SK-N-SH treated with all-trans-retinoic acid at 6 μM for 48 hours (cell line): ENCODE measurements at regions not wholly inside any gene's neighbourhood (a gene's known extent, or its start where the extent isn't known, plus 50 kb on each side); places are given as distances from the start of the nearest gene placed in this dataset.
"Not testable (repeated sequence)": the region's sequence is repeated elsewhere in the genome, so short reads cannot be mapped to it uniquely, and the experiment has no call there.

Experiments used
- ATAC-seq: fragments of 200-7000 bp; cut with Tn5 transposase; 3 replicates; pipeline ENCODE4 v1.9.1; 2020; ENCODE audit warnings: mild to moderate bottlenecking, moderate library complexity
- ARNTL ChIP-seq: fragments of 450-650 bp; formaldehyde crosslinking; IDR thresholded peaks from 2 replicates; pipeline ENCODE4 v1.5.0; 2020; ENCODE audit warnings: low read depth, mild to moderate bottlenecking, moderate library complexity, borderline replicate concordance
- BACH2 ChIP-seq: fragments of 250-450 bp; sonication (Bioruptor Pico); IDR thresholded peaks from 2 replicates; pipeline ENCODE4 v1.9.0; 2021; ENCODE audit warnings: mild to moderate bottlenecking, borderline replicate concordance
- CREB5 ChIP-seq: fragments of 250-450 bp; sonication (Bioruptor Pico); IDR thresholded peaks from 2 replicates; pipeline ENCODE4 v1.5.1; 2020; ENCODE audit warnings: low read depth, mild to moderate bottlenecking, moderate library complexity
- CSDC2 ChIP-seq: fragments of 250-450 bp; sonication (Bioruptor Pico); IDR thresholded peaks from 2 replicates; pipeline ENCODE4 v1.5.0; 2020; ENCODE audit warnings: mild to moderate bottlenecking, moderate library complexity
- CSRNP3 ChIP-seq: fragments of 250-450 bp; sonication (Bioruptor Pico); IDR thresholded peaks from 2 replicates; pipeline ENCODE4 v1.5.1; 2021; ENCODE audit warnings: mild to moderate bottlenecking, moderate library complexity
- ESRRG ChIP-seq: fragments of 250-450 bp; sonication (Bioruptor Pico); IDR thresholded peaks from 2 replicates; pipeline ENCODE4 v1.6.1; 2021; ENCODE audit warnings: mild to moderate bottlenecking
- GLIS3 ChIP-seq: fragments of 250-450 bp; sonication (Bioruptor Pico); IDR thresholded peaks from 2 replicates; pipeline ENCODE4 v1.5.0; 2020; ENCODE audit warnings: mild to moderate bottlenecking, moderate library complexity
- ISL1 ChIP-seq: fragments of 250-450 bp; sonication (Bioruptor Pico); IDR thresholded peaks from 2 replicates; pipeline ENCODE4 v2.1.2; 2022; ENCODE audit warnings: mild to moderate bottlenecking, moderate library complexity
- OSR1 ChIP-seq: fragments of 250-450 bp; sonication (Bioruptor Pico); IDR thresholded peaks from 2 replicates; pipeline ENCODE4 v1.8.0; 2022; ENCODE audit warnings: moderate library complexity, mild to moderate bottlenecking, inconsistent platforms
- RARB ChIP-seq: fragments of 250-450 bp; sonication (Bioruptor Pico); IDR thresholded peaks from 2 replicates; pipeline ENCODE4 v1.8.0; 2021; ENCODE audit warnings: mild to moderate bottlenecking, moderate library complexity
- SNAI2 ChIP-seq: fragments of 250-450 bp; sonication (Bioruptor Pico); IDR thresholded peaks from 2 replicates; pipeline ENCODE4 v1.5.0; 2020; ENCODE audit warnings: mild to moderate bottlenecking, moderate library complexity
- TOX ChIP-seq: fragments of 250-450 bp; sonication (Bioruptor Pico); IDR thresholded peaks from 2 replicates; pipeline ENCODE4 v1.8.0; 2021; ENCODE audit warnings: mild to moderate bottlenecking, moderate library complexity, borderline replicate concordance
- ZFP30 ChIP-seq: fragments of 450-650 bp; formaldehyde crosslinking; IDR thresholded peaks from 2 replicates; pipeline ENCODE4 v1.5.0; 2022; ENCODE audit warnings: mild to moderate bottlenecking, moderate library complexity
- ZNF565 ChIP-seq: fragments of 450-650 bp; formaldehyde crosslinking; conservative IDR thresholded peaks from 2 replicates; pipeline ENCODE4 v1.5.0; 2020; ENCODE audit warnings: low read depth, mild to moderate bottlenecking, moderate library complexity
- ZNF70 ChIP-seq: fragments of 450-650 bp; formaldehyde crosslinking; IDR thresholded peaks from 2 replicates; pipeline ENCODE4 v1.5.0; 2020; ENCODE audit warnings: mild to moderate bottlenecking, moderate library complexity
- ZNF8 ChIP-seq: fragments of 450-650 bp; formaldehyde crosslinking; IDR thresholded peaks from 2 replicates; pipeline ENCODE4 v1.5.0; 2020; ENCODE audit warnings: mild to moderate bottlenecking, moderate library complexity
- TF ChIP-seq, protein P1 (sequence below): fragments of 250-450 bp; sonication (Bioruptor Pico); IDR thresholded peaks from 2 replicates; pipeline ENCODE4 v1.5.0; 2020; ENCODE audit warnings: mild to moderate bottlenecking, moderate library complexity

GRCh38 chr5:40124367-40124766 is 555.3 kb upstream of the PTGER4 start (continued):
- no peak for TF ChIP-seq CSRNP3
- TF ChIP-seq, all 23 proteins: peak for 0

- no peak for TF ChIP-seq CSRNP3
- no peak for TF ChIP-seq OSR1 (CRISPR knock-in tag)
- TF ChIP-seq ISL1: no peak
- no peak for TF ChIP-seq GLIS3
- TF ChIP-seq CREB5 (CRISPR knock-in tag): no peak
- TF ChIP-seq ARNTL (CRISPR knock-in tag): no peak
- TF ChIP-seq BACH2 (CRISPR knock-in tag): no peak
- no peak for TF ChIP-seq ZFP30
- TF ChIP-seq ZNF70 (CRISPR knock-in tag): no peak
- no peak for ATAC-seq
Measured at GRCh38 chr5:40121236-40121635, 558.5 kb upstream of the PTGER4 start.

DNA sequence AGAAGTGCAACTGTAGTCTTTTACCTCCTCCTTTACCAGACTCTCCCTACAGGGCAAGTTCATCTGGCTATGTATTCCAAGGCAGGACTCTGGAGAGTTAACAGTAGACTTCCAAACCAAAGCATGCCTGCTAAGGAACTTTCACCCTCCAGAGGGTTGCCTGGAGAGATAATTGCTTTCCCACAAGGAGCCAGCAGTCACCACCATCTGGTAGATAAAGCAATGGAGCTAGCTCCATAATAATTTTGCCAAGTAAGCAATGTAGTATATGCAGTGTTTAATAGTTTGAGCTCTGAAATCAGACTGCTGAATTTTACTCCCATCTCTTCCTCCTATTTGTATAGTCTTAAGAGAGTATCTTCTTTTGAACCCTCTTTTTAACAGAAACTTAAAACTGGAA is 566.8 kb upstream of the PTGER4 start:
- ATAC-seq: no peak
- TF ChIP-seq ZNF565 (CRISPR knock-in tag): no peak
- no peak for TF ChIP-seq SNAI2
- TF ChIP-seq, protein P1, sequence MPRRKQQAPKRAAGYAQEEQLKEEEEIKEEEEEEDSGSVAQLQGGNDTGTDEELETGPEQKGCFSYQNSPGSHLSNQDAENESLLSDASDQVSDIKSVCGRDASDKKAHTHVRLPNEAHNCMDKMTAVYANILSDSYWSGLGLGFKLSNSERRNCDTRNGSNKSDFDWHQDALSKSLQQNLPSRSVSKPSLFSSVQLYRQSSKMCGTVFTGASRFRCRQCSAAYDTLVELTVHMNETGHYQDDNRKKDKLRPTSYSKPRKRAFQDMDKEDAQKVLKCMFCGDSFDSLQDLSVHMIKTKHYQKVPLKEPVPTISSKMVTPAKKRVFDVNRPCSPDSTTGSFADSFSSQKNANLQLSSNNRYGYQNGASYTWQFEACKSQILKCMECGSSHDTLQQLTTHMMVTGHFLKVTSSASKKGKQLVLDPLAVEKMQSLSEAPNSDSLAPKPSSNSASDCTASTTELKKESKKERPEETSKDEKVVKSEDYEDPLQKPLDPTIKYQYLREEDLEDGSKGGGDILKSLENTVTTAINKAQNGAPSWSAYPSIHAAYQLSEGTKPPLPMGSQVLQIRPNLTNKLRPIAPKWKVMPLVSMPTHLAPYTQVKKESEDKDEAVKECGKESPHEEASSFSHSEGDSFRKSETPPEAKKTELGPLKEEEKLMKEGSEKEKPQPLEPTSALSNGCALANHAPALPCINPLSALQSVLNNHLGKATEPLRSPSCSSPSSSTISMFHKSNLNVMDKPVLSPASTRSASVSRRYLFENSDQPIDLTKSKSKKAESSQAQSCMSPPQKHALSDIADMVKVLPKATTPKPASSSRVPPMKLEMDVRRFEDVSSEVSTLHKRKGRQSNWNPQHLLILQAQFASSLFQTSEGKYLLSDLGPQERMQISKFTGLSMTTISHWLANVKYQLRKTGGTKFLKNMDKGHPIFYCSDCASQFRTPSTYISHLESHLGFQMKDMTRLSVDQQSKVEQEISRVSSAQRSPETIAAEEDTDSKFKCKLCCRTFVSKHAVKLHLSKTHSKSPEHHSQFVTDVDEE: no peak
- no peak for TF ChIP-seq RARB

DNA sequence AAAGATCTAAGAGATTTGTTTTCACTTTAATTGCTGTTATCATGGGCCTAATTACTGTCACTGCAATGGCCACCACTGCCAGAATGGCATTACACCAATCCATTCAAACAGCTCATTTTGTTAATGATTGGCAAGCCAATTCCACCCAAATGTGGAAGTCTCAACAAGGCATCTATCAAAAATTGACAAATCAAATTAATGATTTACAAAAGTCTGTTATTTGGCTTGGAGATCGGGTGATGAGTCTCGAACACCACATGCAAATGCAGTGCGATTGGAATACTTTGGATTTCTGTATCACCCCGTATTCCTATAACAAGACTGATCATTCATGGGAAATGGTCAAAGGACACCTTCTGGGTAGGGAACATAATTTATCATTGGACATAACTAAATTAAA is 568.7 kb upstream of the PTGER4 start:
- not testable (repeated sequence) for ATAC-seq

GRCh38 chr5:40108764-40109390 is 570.8 kb upstream of the PTGER4 start:
- ATAC-seq: not testable (repeated sequence)

GRCh38 chr5:40107786-40108185 is 571.9 kb upstream of the PTGER4 start:
- not testable (repeated sequence) for ATAC-seq

GRCh38 chr5:40106847-40107246 is 572.9 kb upstream of the PTGER4 start:
- no peak for ATAC-seq
- TF ChIP-seq OSR1 (CRISPR knock-in tag): no peak
- TF ChIP-seq CSDC2 (CRISPR knock-in tag): no peak
- no peak for TF ChIP-seq ESRRG (CRISPR knock-in tag)
- TF ChIP-seq CREB5 (CRISPR knock-in tag): no peak
- no peak for TF ChIP-seq BACH2 (CRISPR knock-in tag)
- no peak for TF ChIP-seq CSRNP3
- no peak for TF ChIP-seq ZNF8
- no peak for TF ChIP-seq TOX
- TF ChIP-seq ZFP30: no peak
- no peak for TF ChIP-seq ARNTL (CRISPR knock-in tag)
- no peak for TF ChIP-seq RARB
- no peak for TF ChIP-seq ZNF70 (CRISPR knock-in tag)
- TF ChIP-seq SNAI2: no peak
